Activated B cell treated with CpG ODN at 0.5 μM for 24 hours (primary cell): ENCODE measurements at regions not wholly inside any gene's neighbourhood (a gene's known extent, or its start where the extent isn't known, plus 50 kb on each side); places are given as distances from the start of the nearest gene placed in this dataset.

Experiments
- ATAC-seq: fragments of 200-7000 bp; cut with Tn5 transposase; one replicate; pipeline ENCODE4 v1.10.0; 2021; ENCODE audit warnings: low read depth, mild to moderate bottlenecking, moderate library complexity
- CTCF ChIA-PET: fragments of 350-600 bp; sonication (Branson Sonifier 250); formaldehyde crosslinking; loops from one replicate; lab custom pipeline; 2021; ENCODE audit warnings: antibody characterized with exemption; lab: Charles Lee
- POLR2A ChIA-PET: fragments of 350-600 bp; sonication (Branson Sonifier 250); formaldehyde crosslinking; loops from one replicate; lab custom pipeline; 2021; ENCODE audit warnings: antibody characterized with exemption; lab: Charles Lee
- DNase-seq: peaks from one replicate; pipeline ENCODE4 v3.0.0; 2022
- H3K27ac Mint-ChIP-seq: one replicate; pipeline ENCODE4 v1.8.0; 2020; ENCODE audit warnings: mixed read lengths
- H3K27me3 Mint-ChIP-seq: one replicate; pipeline ENCODE4 v1.8.0; 2021; ENCODE audit warnings: mixed read lengths
- H3K36me3 Mint-ChIP-seq: one replicate; pipeline ENCODE4 v1.8.0; 2021; ENCODE audit warnings: low read depth, mixed read lengths
- H3K4me1 Mint-ChIP-seq: one replicate; pipeline ENCODE4 v1.8.0; 2021; ENCODE audit warnings: mixed read lengths
- H3K4me3 Mint-ChIP-seq: one replicate; pipeline ENCODE4 v1.8.0; 2020; ENCODE audit warnings: mild to moderate bottlenecking, mixed read lengths
- H3K9me3 Mint-ChIP-seq: one replicate; pipeline ENCODE4 v1.8.0; 2020; ENCODE audit warnings: mixed read lengths
- CTCF ChIP-seq: fragments of 200-600 bp; IDR thresholded peaks from one replicate; pipeline ENCODE4 v1.8.0; 2022; ENCODE audit warnings: antibody characterized with exemption, mild to moderate bottlenecking
- intact Hi-C: fragments of 100-400 bp; cut with micrococcal nuclease; formaldehyde crosslinking; loops from one replicate; pipeline ENCODE4 v1.15.1; 2024

GRCh38 chr1:55707196-55707595 lies 492.0 kb upstream of the USP24 start:
- TF ChIP-seq CTCF: no peak
- Mint-ChIP-seq H3K4me1 (no peaks in the 10 kb centered on the region), H3K36me3 (no peaks in the 10 kb centered on the region), H3K27ac (no peak overlapping the region), H3K9me3 (no peaks in the 10 kb centered on the region), H3K4me3 (no peak overlapping the region), H3K27me3 (no peaks in the 10 kb centered on the region)
- CTCF ChIA-PET: interaction anchor here (1.2 kb wide), 1 partner anchor 9 kb away, joined by 4 read pairs; no protein-coding TSS in a partner anchor
- ATAC-seq: no peak
- intact Hi-C loops: no loop called here
- POLR2A ChIA-PET: no interaction called here
- DNase-seq: no peak

- Mint-ChIP-seq H3K9me3 (no peaks in the 10 kb centered on the region), H3K27me3 (no peaks in the 10 kb centered on the region), H3K4me3 (no peak overlapping the region), H3K27ac (no peak overlapping the region), H3K36me3 (no peaks in the 10 kb centered on the region), H3K4me1 (no peaks in the 10 kb centered on the region)
- DNase-seq (no peak), ATAC-seq (no peak)
- intact Hi-C loops: no loop called here
- ChIA-PET CTCF (no interaction called here), POLR2A (no interaction called here)
- TF ChIP-seq CTCF: no peak
These were observed 491.2 kb upstream of the USP24 start for GRCh38 chr1:55706397-55706796.

GRCh38 chr1:55703726-55704363 lies 488.7 kb upstream of the USP24 start:
- TF ChIP-seq CTCF: no peak
- Mint-ChIP-seq H3K36me3 (no peaks in the 10 kb centered on the region), H3K4me1 (no peaks in the 10 kb centered on the region), H3K9me3 (no peaks in the 10 kb centered on the region), H3K27ac (no peak overlapping the region), H3K4me3 (no peak overlapping the region), H3K27me3 (peaks cover 5% of the 10 kb centered on the region)
- ATAC-seq (no peak), DNase-seq (no peak)
- intact Hi-C loops: no loop called here
- POLR2A ChIA-PET: no interaction called here
- CTCF ChIA-PET: interaction anchor here (0.6 to 3.6 kb wide), 4 partner anchors 8 to 881 kb away, joined by 3 to 22 read pairs (median 3); no protein-coding TSS in a partner anchor

- no peaks in the 10 kb centered on the region for H3K36me3 Mint-ChIP-seq
- H3K27me3 Mint-ChIP-seq: peaks cover 6% of the 10 kb centered on the region
- CTCF ChIA-PET: interaction anchor here (3.6 kb wide), 1 partner anchor 883 kb away, joined by 22 read pairs; no protein-coding TSS in a partner anchor
- ATAC-seq (no peak), DNase-seq (no peak)
- no peaks in the 10 kb centered on the region for H3K4me1 Mint-ChIP-seq
- no peak overlapping the region for H3K4me3 Mint-ChIP-seq
- H3K9me3 Mint-ChIP-seq: no peaks in the 10 kb centered on the region
- intact Hi-C loops: loop anchor here (1.0 kb wide), 1 partner anchor 883 kb away; no protein-coding TSS in a partner anchor
- POLR2A ChIA-PET: no interaction called here
- TF ChIP-seq CTCF: no peak
- no peak overlapping the region for H3K27ac Mint-ChIP-seq
These were observed 486.9 kb upstream of the USP24 start for GRCh38 chr1:55702064-55702463.

GRCh38 chr1:55700359-55701130 lies 485.4 kb upstream of the USP24 start:
- Mint-ChIP-seq H3K27me3 (peaks cover 6% of the 10 kb centered on the region), H3K27ac (no peak overlapping the region), H3K36me3 (no peaks in the 10 kb centered on the region), H3K9me3 (no peaks in the 10 kb centered on the region), H3K4me1 (no peaks in the 10 kb centered on the region), H3K4me3 (no peak overlapping the region)
- TF ChIP-seq CTCF: no peak
- ATAC-seq (no peak), DNase-seq (no peak)
- ChIA-PET CTCF (no interaction called here), POLR2A (no interaction called here)
- intact Hi-C loops: no loop called here
